AG04450 (cell line): ENCODE measurements at regions not wholly inside any gene's neighbourhood (a gene's known extent, or its start where the extent isn't known, plus 50 kb on each side); places are given as distances from the start of the nearest gene placed in this dataset.

ENCODE experiments used
- CTCF ChIA-PET: fragments of 300-600, 350-600 bp; formaldehyde crosslinking; extraction: SDS; loops from one replicate; lab custom pipeline; 2022; ENCODE audit warnings: antibody characterized with exemption, inconsistent platforms; lab: Charles Lee
- POLR2A ChIA-PET: fragments of 350-600 bp; formaldehyde crosslinking; extraction: SDS; loops from one replicate; lab custom pipeline; 2021; ENCODE audit warnings: antibody characterized with exemption, inconsistent platforms; lab: Yijun Ruan, JAX
- DNase-seq: peaks from one replicate; pipeline ENCODE4 v3.0.0-alpha.2; 2011; ENCODE audit warnings: low read depth, low spot score
- H3K27ac ChIP-seq: one replicate; pipeline ENCODE4 v1.5.1; 2012; ENCODE audit warnings: low read depth, low read length, control low read depth
- H3K27me3 ChIP-seq: one replicate; pipeline ENCODE4 v1.6.0; 2012; ENCODE audit warnings: low read length; ENCODE audit not compliant: control insufficient read depth, insufficient read depth
- H3K4me3 ChIP-seq: 2 replicates; pipeline ENCODE4 v1.5.1; 2011; ENCODE audit warnings: mild to moderate bottlenecking, low read depth, low read length, control low read depth
- H3K9me3 ChIP-seq: 2 replicates; pipeline ENCODE4 v1.5.1; 2012; ENCODE audit warnings: low read length; ENCODE audit not compliant: control insufficient read depth, insufficient read depth
- CTCF ChIP-seq: IDR thresholded peaks from 2 replicates; pipeline ENCODE4 v1.5.1; 2011; ENCODE audit warnings: low read depth, low read length, control low read depth, inconsistent platforms

DNA sequence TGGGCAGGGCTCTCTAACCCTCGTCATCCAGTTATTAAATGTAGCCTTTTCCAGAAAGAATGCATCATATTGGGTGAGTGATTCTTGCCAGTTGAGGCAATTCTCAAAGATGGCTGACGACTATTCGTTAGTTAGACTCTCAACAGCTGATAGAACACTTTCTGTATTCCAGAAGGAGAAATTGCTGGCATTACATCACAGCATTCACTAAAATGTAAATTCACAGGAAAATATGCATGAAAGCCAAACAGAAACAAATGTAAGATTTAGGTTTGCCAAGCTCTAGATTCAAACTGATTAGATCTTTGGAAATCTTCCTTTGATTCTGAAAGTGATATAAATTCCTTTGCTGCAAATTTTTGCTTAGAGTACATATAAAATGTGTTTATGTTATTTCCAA is 1501.0 kb downstream of the SI start:
- POLR2A ChIA-PET = no interaction called here
- H3K27ac ChIP-seq = no peak overlapping the region
- no peak for TF ChIP-seq CTCF

DNA sequence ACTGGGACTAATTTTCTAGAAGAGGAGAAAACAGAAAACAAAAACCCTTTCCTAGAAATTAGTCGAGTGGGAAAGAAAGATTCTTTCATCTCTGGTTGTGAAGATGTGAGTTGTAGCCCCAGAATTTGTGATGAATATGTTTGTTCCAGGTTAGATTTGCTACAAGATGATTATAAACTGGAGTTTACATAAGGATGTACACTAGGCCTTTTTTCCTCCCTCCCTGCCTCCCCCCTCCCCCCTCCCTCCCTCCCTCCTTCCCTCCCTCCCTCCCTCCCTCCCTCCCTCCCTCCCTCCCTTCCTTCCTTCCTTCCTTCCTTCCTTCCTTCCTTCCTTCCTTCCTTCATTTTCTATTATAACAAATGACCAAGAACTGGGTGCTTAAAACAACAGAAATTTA is 1502.0 kb downstream of the SI start:
- Histone ChIP-seq H3K4me3 (no peak overlapping the region), H3K27ac (no peak overlapping the region), H3K9me3 (peaks cover 13% of the 10 kb centered on the region; the same call in 1 of the 2 replicates), H3K27me3 (no peaks in the 10 kb centered on the region)
- CTCF ChIA-PET = no interaction called here
- no peak for TF ChIP-seq CTCF
- POLR2A ChIA-PET = no interaction called here
- DNase-seq = no peak

More for the DNA sequence above, 1501.0 kb downstream of the SI start:
- Histone ChIP-seq H3K9me3 (peaks cover 9% of the 10 kb centered on the region; the same call in 1 of the 2 replicates), H3K4me3 (no peak overlapping the region), H3K27me3 (no peaks in the 10 kb centered on the region)
- CTCF ChIA-PET = no interaction called here
- DNase-seq = no peak

DNA sequence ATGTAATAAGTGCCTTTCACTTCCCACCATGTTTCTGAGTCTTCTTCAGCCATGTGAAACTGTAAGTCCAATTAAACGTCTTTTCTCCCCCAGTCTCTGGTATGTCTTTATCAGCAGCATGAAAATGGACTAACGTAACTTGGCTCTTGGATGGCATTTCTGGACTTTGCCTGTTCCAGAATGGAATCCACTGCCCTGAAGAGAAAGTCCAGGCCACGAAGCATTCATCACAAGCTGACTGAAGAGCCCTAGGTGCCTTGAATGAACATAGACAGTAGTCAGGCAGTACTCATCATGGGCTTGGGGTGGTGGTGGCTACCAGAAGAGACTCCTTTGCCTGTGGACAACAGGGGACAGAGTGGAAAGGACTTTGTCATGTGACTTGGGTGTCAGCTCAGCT is 1505.0 kb downstream of the SI start:
- no peak for TF ChIP-seq CTCF
- H3K27ac ChIP-seq = no peak overlapping the region
- no peak overlapping the region for H3K4me3 ChIP-seq
- no peaks in the 10 kb centered on the region for H3K27me3 ChIP-seq
- H3K9me3 ChIP-seq = peaks cover 13% of the 10 kb centered on the region; the same call in 1 of the 2 replicates
- no peak for DNase-seq
- ChIA-PET POLR2A (no interaction called here), CTCF (no interaction called here)

DNA sequence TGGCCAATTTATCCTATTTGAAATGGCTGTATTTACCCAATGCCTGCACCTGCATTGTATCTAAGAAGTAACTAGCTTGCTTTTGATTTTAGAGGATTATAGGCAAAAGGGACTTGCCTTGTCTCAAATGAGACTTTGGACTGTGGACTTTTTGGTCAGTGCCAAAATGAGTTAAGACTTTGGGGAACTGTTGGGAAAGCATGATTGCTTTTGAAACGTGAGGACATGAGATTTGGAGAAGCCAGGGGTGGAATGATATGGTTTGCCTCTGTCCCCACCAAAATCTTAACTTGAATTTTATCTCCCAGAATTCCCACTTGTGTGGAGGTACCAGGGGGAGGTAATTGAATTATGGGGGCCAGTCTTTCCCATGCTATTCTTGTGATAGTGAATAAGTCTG is 1505.4 kb downstream of the SI start:
- CTCF ChIA-PET = no interaction called here
- peaks cover 13% of the 10 kb centered on the region; the same call in 1 of the 2 replicates for H3K9me3 ChIP-seq
- no peak for TF ChIP-seq CTCF
- DNase-seq = no peak
- H3K27me3 ChIP-seq = no peaks in the 10 kb centered on the region
- H3K27ac ChIP-seq = no peak overlapping the region
- no peak overlapping the region for H3K4me3 ChIP-seq
- POLR2A ChIA-PET = no interaction called here

DNA sequence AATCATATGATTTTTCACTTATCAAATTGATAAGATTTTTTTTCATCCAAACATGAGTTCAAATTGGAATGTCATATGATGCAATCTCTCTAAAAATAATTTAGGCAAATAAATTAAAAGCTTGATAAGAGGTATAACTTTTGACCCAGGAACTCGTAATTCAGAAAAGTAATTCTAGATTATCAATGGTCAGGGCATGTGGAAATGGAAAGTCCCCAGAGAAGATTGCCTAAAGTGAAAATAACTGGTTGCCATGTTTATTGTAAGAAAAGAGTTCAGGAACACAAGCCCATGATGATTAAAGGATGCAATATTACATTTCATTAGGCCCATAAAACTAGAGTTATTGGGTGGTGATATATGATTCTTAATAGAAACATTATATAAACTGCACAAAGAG is 1514.8 kb downstream of the SI start:
- Histone ChIP-seq H3K27ac (no peak overlapping the region), H3K27me3 (no peaks in the 10 kb centered on the region), H3K9me3 (peaks cover 8% of the 10 kb centered on the region; the same call in 1 of the 2 replicates), H3K4me3 (no peak overlapping the region)
- ChIA-PET CTCF (no interaction called here), POLR2A (no interaction called here)
- no peak for TF ChIP-seq CTCF
- no peak for DNase-seq
